HCT116 (cell line): ENCODE measurements at regions not wholly inside any gene's neighbourhood (a gene's known extent, or its start where the extent isn't known, plus 50 kb on each side); places are given as distances from the start of the nearest gene placed in this dataset.
"Not testable (repeated sequence)": the region's sequence is repeated elsewhere in the genome, so short reads cannot be mapped to it uniquely, and the experiment has no call there.

ENCODE experiments used
- CBX3 ChIP-seq: IDR thresholded peaks from 2 replicates; pipeline ENCODE4 v1.6.1; 2012; ENCODE audit warnings: low read depth
- CTCF ChIP-seq, 3 experiments: fragments of 200-600 bp in 1 of 3; sonication (generic) in 1 of 3; IDR thresholded peaks in 2 of 3; conservative IDR thresholded peaks in 1 of 3; 2 replicates each; pipeline ENCODE4 v1.5.1; 2012 to 2017; ENCODE audit warnings: low read depth in 2 of 3, low read length in 2 of 3, antibody characterized with exemption in 1 of 3, borderline replicate concordance in 1 of 3, control low read depth in 1 of 3, mild to moderate bottlenecking in 1 of 3, mixed read lengths in 1 of 3, mixed run types in 1 of 3, moderate library complexity in 1 of 3; ENCODE audit not compliant: insufficient read depth in 1 of 3
- POLR2A ChIP-seq: IDR thresholded peaks from 2 replicates; pipeline ENCODE4 v1.7.0; 2011; ENCODE audit warnings: borderline replicate concordance; ENCODE audit not compliant: insufficient read depth, insufficient read length; ENCODE audit errors: extremely low read depth
- POLR2AphosphoS5 ChIP-seq: IDR thresholded peaks from 2 replicates; pipeline ENCODE4 v1.6.1; 2011; ENCODE audit warnings: mild to moderate bottlenecking, low read depth, low read length, moderate library complexity
- REST ChIP-seq: IDR thresholded peaks from 2 replicates; pipeline ENCODE4 v1.6.1; 2012; ENCODE audit warnings: low read depth

- TF ChIP-seq CTCF (IDR thresholded peaks at IDR 0.05 in 2 of 3, conservative IDR thresholded peaks at IDR 0.05 in 1 of 3; ENCODE audit: borderline replicate concordance in 1 of 3, insufficient read depth in 1 of 3, low read depth in 2 of 3, low read length in 2 of 3); CBX3; POLR2AphosphoS5; POLR2A; REST: not testable (repeated sequence)
Observed at GRCh38 chr20:47909696-47910369, 124.6 kb upstream of the SULF2 start.
